Esophagus squamous epithelium (tissue), 5 donors: ENCODE measurements at regions not wholly inside any gene's neighbourhood (a gene's known extent, or its start where the extent isn't known, plus 50 kb on each side); places are given as distances from the start of the nearest gene placed in this dataset.
"Not testable (repeated sequence)": the region's sequence is repeated elsewhere in the genome, so short reads cannot be mapped to it uniquely, and the experiment has no call there.

Source experiments
- DNase-seq: peaks from one replicate; lab custom pipeline; 2025; lab: John Stamatoyannopoulos, UW
- H3K27ac ChIP-seq, 4 donors: fragments of 200-600 bp; sonication (generic); one replicate each; pipeline ENCODE4 v1.5.1; 2016 to 2019; ENCODE audit warnings: mild to moderate bottlenecking in 1 of 4
- H3K27me3 ChIP-seq, 4 donors: fragments of 200-600 bp; sonication (generic); 1 replicate in 3 of 4; 2 replicates in 1 of 4; pipeline versions ENCODE4 v1.5.1 to v1.6.0; 2017 to 2021; ENCODE audit warnings: antibody characterized with exemption in 1 of 4
- H3K36me3 ChIP-seq, 3 donors: fragments of 200-600 bp; sonication (generic); one replicate each; pipeline ENCODE4 v1.5.1; 2016 to 2019
- H3K4me1 ChIP-seq, 3 donors: fragments of 200-600 bp; sonication (generic); one replicate each; pipeline ENCODE4 v1.5.1; 2017 to 2019
- H3K4me3 ChIP-seq, 4 donors: fragments of 200-600 bp; sonication (generic); 1 replicate in 3 of 4; 2 replicates in 1 of 4; pipeline ENCODE4 v1.5.1; 2016 to 2019; ENCODE audit warnings: mild to moderate bottlenecking in 2 of 4, moderate library complexity in 1 of 4
- H3K9me3 ChIP-seq, 3 donors: fragments of 200-600 bp; sonication (generic); one replicate each; pipeline ENCODE4 v1.5.1; 2016 to 2019
- POLR2A ChIP-seq, 4 donors: fragments of 450-650 bp; IDR thresholded peaks; one replicate each; pipeline ENCODE4 v1.6.1; 2017; ENCODE audit warnings: antibody characterized with exemption in 4 of 4, mild to moderate bottlenecking in 4 of 4, moderate library complexity in 3 of 4
- WGBS, 2 donors: methylation state at CpG; one replicate each; pipeline ENCODE4 v1.1.5; 2018; 5-methylcytosine and 5-hydroxymethylcytosine counted together
- intact Hi-C: fragments of 100-400 bp; cut with DNase I; formaldehyde crosslinking; loops from one replicate; pipeline ENCODE4 v1.15.0; 2022
- TF ChIP-seq, protein P1 (sequence below), 6 experiments: fragments of 450-650 bp in 4 of 6; fragments of 200-600 bp in 2 of 6; sonication (generic) in 2 of 6; IDR thresholded peaks; one replicate each; pipeline ENCODE4 v1.5.1; 2016 to 2019; ENCODE audit warnings: antibody characterized with exemption in 6 of 6, mild to moderate bottlenecking in 4 of 6, moderate library complexity in 4 of 6
- donor health status: DM: yes; HTN: yes; CAD: no.

DNA sequence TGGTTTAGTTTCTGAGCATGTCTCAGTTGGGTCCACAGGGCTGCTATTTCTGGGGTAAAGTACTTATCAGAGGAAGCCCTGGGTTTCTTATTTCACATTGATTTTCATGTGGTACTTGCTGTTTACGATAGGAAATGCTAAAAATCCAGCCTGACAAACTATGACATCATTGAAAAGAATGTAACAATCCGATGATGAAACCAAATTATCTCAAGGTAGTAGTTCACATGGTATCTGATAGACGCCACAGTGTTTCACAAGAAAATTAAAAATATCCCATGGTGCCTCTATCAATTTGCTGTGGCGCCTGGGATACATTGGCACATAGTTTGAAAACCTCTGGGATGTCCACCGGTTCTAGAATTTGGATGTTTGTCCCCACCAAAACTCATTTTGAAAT, 418.9 kb upstream of the RPS6KA3 start:
- Histone ChIP-seq H3K27me3 (no peaks in the 10 kb centered on the region), H3K9me3 (no peaks in the 10 kb centered on the region), H3K4me3 (no peak overlapping the region), H3K27ac (no peak overlapping the region), H3K36me3 (no peaks in the 10 kb centered on the region), H3K4me1 (no peaks in the 10 kb centered on the region)
- intact Hi-C loops, result no loop called here
- 74 to 83% methylated on average over 2 to 5 of the region's 5 CpGs for WGBS, 2 donors
- TF ChIP-seq, protein P1, sequence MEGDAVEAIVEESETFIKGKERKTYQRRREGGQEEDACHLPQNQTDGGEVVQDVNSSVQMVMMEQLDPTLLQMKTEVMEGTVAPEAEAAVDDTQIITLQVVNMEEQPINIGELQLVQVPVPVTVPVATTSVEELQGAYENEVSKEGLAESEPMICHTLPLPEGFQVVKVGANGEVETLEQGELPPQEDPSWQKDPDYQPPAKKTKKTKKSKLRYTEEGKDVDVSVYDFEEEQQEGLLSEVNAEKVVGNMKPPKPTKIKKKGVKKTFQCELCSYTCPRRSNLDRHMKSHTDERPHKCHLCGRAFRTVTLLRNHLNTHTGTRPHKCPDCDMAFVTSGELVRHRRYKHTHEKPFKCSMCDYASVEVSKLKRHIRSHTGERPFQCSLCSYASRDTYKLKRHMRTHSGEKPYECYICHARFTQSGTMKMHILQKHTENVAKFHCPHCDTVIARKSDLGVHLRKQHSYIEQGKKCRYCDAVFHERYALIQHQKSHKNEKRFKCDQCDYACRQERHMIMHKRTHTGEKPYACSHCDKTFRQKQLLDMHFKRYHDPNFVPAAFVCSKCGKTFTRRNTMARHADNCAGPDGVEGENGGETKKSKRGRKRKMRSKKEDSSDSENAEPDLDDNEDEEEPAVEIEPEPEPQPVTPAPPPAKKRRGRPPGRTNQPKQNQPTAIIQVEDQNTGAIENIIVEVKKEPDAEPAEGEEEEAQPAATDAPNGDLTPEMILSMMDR (IDR thresholded peaks at IDR 0.05), result no peak
- TF ChIP-seq POLR2A (IDR thresholded peaks at IDR 0.05), result no peak
- DNase-seq, result no peak

DNA sequence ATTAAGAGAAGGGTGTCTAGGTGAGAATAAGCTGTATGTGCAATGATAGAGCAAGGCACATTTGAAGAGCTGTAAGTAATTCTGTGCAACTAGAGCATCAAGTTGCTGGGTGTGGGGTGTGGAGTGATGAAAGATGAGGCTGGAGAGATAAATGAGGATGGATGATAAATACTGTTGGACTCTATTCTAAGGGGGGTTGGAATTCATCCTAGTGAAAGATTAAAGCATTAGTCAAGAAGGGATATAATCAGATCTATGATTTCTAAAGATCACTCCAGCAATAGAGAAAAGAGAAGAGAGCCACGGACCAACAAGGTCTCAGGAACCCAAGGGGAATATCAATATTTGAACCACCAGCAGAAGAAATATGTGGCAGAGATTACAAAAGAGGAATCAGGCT, 415.0 kb upstream of the RPS6KA3 start:
- H3K27me3 ChIP-seq, result no peaks in the 10 kb centered on the region
- intact Hi-C loops, result no loop called here
- WGBS, 2 donors, result 7 to 55% methylated on average over 1 of the region's 1 CpG

DNA sequence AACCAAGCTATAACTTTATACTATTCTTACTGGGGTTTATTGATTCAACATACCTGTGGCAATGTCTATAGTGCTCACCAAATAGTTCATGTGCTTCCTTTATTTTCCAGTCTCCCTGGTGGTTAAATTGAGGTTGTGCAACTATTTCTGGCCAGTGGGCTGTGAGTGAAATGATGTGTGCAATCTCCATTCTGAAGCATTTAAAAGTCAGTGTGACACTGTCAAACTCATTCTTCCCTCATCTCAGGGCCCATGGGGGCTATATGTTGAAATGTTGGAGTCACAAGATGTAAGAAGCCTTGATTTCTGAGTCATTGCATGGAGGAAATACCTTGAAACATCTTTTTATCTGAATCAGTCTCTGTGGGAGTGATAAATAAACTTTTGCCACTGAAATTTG, 414.3 kb upstream of the RPS6KA3 start:
- no peaks in the 10 kb centered on the region for H3K27me3 ChIP-seq
- no peak overlapping the region for H3K4me3 ChIP-seq
- TF ChIP-seq, protein P1 (IDR thresholded peaks at IDR 0.05), result no peak
- TF ChIP-seq POLR2A (IDR thresholded peaks at IDR 0.05), result no peak
- intact Hi-C loops, result no loop called here
- H3K27ac ChIP-seq, result no peak overlapping the region
- no peaks in the 10 kb centered on the region for H3K36me3 ChIP-seq
- no peak for DNase-seq
- H3K4me1 ChIP-seq, result no peaks in the 10 kb centered on the region
- no peaks in the 10 kb centered on the region for H3K9me3 ChIP-seq

More for the DNA sequence above, 415.0 kb upstream of the RPS6KA3 start:
- TF ChIP-seq POLR2A (IDR thresholded peaks at IDR 0.05), result no peak
- TF ChIP-seq, protein P1 (IDR thresholded peaks at IDR 0.05), result no peak
- no peak for DNase-seq
- Histone ChIP-seq H3K4me1 (no peaks in the 10 kb centered on the region), H3K36me3 (no peaks in the 10 kb centered on the region), H3K9me3 (no peaks in the 10 kb centered on the region), H3K4me3 (no peak overlapping the region), H3K27ac (no peak overlapping the region)

DNA sequence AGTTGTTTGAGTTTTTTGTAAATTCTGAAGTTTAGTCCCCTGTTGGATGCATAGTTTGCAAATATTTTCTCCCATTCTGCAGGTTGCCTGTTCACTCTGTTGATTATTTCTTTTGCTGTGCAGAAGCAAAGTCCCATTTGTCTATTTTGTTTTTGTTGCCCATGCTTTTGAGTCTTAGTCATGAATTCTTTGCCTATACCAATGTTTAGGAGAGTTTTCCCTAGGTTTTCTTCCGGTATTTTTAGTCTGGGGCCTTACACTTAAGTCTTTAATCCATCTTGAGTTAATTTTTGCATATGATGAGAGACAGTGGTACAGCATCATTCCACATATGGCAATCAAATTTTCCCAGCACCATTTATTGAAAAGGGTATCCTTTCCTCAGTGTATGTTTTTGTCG, 405.8 kb upstream of the RPS6KA3 start:
- Histone ChIP-seq H3K4me3 (no peak overlapping the region), H3K27me3 (no peaks in the 10 kb centered on the region), H3K4me1 (no peaks in the 10 kb centered on the region), H3K36me3 (no peaks in the 10 kb centered on the region), H3K27ac (no peak overlapping the region), H3K9me3 (no peaks in the 10 kb centered on the region)
- DNase-seq, result no peak
- intact Hi-C loops, result no loop called here
- WGBS, 2 donors, result 63 to 70% methylated on average over 2 of the region's 2 CpGs
- TF ChIP-seq, protein P1 (IDR thresholded peaks at IDR 0.05), result no peak
- TF ChIP-seq POLR2A (IDR thresholded peaks at IDR 0.05), result no peak

DNA sequence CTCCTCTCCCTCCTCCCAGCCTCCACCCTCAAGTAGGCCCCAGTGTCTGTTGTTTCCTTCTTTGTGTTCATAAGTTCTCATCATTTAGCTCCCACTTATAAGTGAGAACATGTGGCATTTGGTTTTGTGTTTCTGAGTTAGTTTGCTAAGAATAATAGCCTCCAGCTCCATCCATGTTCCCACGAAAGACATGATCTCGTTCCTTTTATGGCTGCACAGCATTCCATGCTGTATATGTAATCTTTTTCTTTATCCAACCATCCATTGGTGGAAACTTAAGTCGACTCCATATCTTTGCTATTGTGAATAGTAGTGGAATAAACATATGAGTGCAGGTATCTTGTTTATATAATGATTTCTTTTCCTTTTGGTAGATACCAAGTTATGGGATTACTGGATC, 405.0 kb upstream of the RPS6KA3 start:
- H3K36me3 ChIP-seq, H3K4me1 ChIP-seq, H3K27me3 ChIP-seq, H3K27ac ChIP-seq, H3K9me3 ChIP-seq, H3K4me3 ChIP-seq, DNase-seq, intact Hi-C loops: not testable (repeated sequence)
- WGBS, 2 donors, result 25 to 56% methylated on average over 3 of the region's 3 CpGs

DNA sequence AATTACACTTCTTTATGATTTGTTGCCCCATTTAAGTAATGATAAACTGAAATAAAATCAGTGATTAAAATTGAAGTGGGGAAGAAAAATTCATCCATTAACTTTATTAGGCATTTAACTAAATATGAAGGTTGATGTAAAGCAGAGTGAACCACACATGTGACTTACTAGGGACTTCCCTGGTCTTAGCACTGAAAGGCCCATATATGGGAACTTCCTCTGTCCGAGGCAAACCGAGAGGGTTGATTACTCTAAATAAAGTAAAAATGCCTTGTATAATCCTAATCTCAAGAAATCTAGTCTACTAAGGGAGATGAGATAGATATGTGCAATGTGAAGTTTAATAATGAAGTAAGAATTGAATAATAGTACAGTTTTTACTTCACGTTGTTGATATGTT, 403.9 kb upstream of the RPS6KA3 start:
- peaks cover 0 to 2% (median 0%) of the 10 kb centered on the region in 4 donors for H3K27me3 ChIP-seq
- H3K4me1 ChIP-seq, result no peaks in the 10 kb centered on the region
- no peak overlapping the region for H3K27ac ChIP-seq
- no peak for DNase-seq
- TF ChIP-seq POLR2A (IDR thresholded peaks at IDR 0.05), result no peak
- TF ChIP-seq, protein P1 (IDR thresholded peaks at IDR 0.05), result no peak
- WGBS, 2 donors, result 81 to 86% methylated on average over 3 of the region's 3 CpGs
- no peaks in the 10 kb centered on the region for H3K36me3 ChIP-seq
- H3K4me3 ChIP-seq, result no peak overlapping the region
- intact Hi-C loops, result no loop called here
- H3K9me3 ChIP-seq, result no peaks in the 10 kb centered on the region
